Parathyroid adenoma (tissue), 2 donors: ENCODE measurements at regions not wholly inside any gene's neighbourhood (a gene's known extent, or its start where the extent isn't known, plus 50 kb on each side); places are given as distances from the start of the nearest gene placed in this dataset.

ENCODE experiments used
- H2AFZ ChIP-seq: fragments of 300-600 bp; sonication (generic); one replicate; pipeline ENCODE4 v1.7.0; 2017; ENCODE audit warnings: antibody characterized with exemption, mild to moderate bottlenecking
- H3K27ac ChIP-seq: fragments of 300-600 bp; sonication (generic); one replicate; pipeline ENCODE4 v1.7.0; 2017
- H3K27me3 ChIP-seq: fragments of 300-600 bp; sonication (generic); one replicate; pipeline ENCODE4 v1.7.0; 2017; ENCODE audit warnings: low read length; ENCODE audit not compliant: control insufficient read depth, insufficient read depth
- H3K36me3 ChIP-seq: fragments of 300-600 bp; sonication (generic); one replicate; pipeline ENCODE4 v1.7.0; 2017; ENCODE audit warnings: low read length; ENCODE audit not compliant: control insufficient read depth, insufficient read depth
- H3K4me1 ChIP-seq: fragments of 300-600 bp; sonication (generic); one replicate; pipeline ENCODE4 v1.7.0; 2017; ENCODE audit warnings: control low read depth
- H3K4me2 ChIP-seq: fragments of 300-600 bp; sonication (generic); one replicate; pipeline ENCODE4 v1.7.0; 2017; ENCODE audit warnings: low read length
- H3K4me3 ChIP-seq: fragments of 300-600 bp; sonication (generic); one replicate; pipeline ENCODE4 v1.7.0; 2017; ENCODE audit warnings: low read depth, low read length
- H3K79me2 ChIP-seq: fragments of 300-600 bp; sonication (generic); one replicate; pipeline ENCODE4 v1.7.0; 2017; ENCODE audit warnings: control low read depth
- H3K9ac ChIP-seq: fragments of 300-600 bp; sonication (generic); one replicate; pipeline ENCODE4 v1.7.0; 2017; ENCODE audit warnings: mild to moderate bottlenecking
- H3K9me3 ChIP-seq: fragments of 300-600 bp; sonication (generic); one replicate; pipeline ENCODE4 v1.7.0; 2017; ENCODE audit warnings: low read length; ENCODE audit not compliant: control insufficient read depth
- CTCF ChIP-seq: fragments of 300-600 bp; sonication (generic); IDR thresholded peaks from one replicate; pipeline ENCODE4 v1.7.0; 2017; ENCODE audit warnings: antibody characterized with exemption, mild to moderate bottlenecking
- donor health status: primary hyperparathyroidism.

DNA sequence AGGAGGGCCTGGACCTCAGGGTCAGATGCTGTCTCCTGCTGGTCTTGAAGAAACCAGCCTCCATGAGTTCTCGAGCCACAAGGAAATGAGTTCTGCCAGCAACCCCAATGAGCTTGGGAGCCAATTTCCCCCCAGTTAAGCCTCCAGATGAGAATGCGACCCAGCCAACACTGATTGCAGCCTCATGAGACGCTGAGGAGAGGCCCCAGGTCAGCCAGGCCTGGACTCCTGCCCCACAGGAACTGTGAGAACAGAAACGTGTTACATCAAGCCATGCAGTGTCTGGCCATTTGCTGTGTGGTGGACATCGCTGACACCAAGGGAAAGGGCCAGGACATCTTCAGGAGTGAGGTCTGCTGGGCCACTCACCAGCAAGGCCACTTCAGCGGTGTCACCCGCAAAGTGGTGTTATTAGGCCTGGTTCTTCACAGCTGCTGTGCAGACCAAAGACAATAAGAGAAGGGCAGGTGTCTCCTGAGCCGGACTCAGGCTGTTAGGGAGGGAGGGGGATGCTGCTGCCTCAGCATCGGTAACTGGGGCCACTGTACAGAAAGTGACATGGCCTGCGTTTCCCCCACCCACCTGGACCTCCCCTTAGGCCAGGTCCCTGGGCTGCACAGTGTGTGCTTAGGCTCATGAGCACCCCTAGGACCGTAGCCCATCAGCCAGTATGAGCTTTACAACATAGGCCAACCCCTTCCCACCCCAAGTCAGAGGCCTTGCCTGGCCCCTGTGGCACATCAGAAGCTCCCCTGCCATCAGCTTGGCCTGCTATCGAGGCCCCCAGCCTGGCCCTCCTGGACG lies 272.4 kb upstream of the RTL1 start:
- no peak for TF ChIP-seq CTCF
- H3K4me1 ChIP-seq, result no peaks in the 10 kb centered on the region
- H3K36me3 ChIP-seq, result no peaks in the 10 kb centered on the region
- no peaks in the 10 kb centered on the region for H3K79me2 ChIP-seq
- H3K9ac ChIP-seq, result no peak overlapping the region
- no peak overlapping the region for H3K27ac ChIP-seq
- H3K4me3 ChIP-seq, result no peak overlapping the region
- no peaks in the 10 kb centered on the region for H3K27me3 ChIP-seq
- H3K4me2 ChIP-seq, result no peak overlapping the region
- no peak overlapping the region for H2AFZ ChIP-seq
- no peaks in the 10 kb centered on the region for H3K9me3 ChIP-seq

- no peaks in the 10 kb centered on the region for H3K4me1 ChIP-seq
- H3K27ac ChIP-seq, result no peak overlapping the region
- no peaks in the 10 kb centered on the region for H3K9me3 ChIP-seq
- no peak overlapping the region for H2AFZ ChIP-seq
- no peak overlapping the region for H3K4me2 ChIP-seq
- no peaks in the 10 kb centered on the region for H3K79me2 ChIP-seq
- no peaks in the 10 kb centered on the region for H3K36me3 ChIP-seq
- no peak overlapping the region for H3K9ac ChIP-seq
- H3K4me3 ChIP-seq, result no peak overlapping the region
- H3K27me3 ChIP-seq, result no peaks in the 10 kb centered on the region
- TF ChIP-seq CTCF, result no peak
Observed at GRCh38 chr14:101176535-101177205, 273.1 kb upstream of the RTL1 start.

- H3K9me3 ChIP-seq, result no peaks in the 10 kb centered on the region
- H3K36me3 ChIP-seq, result no peaks in the 10 kb centered on the region
- H3K27me3 ChIP-seq, result no peaks in the 10 kb centered on the region
- no peak overlapping the region for H2AFZ ChIP-seq
- no peaks in the 10 kb centered on the region for H3K4me1 ChIP-seq
- H3K27ac ChIP-seq, result no peak overlapping the region
- no peak overlapping the region for H3K4me3 ChIP-seq
- H3K4me2 ChIP-seq, result no peak overlapping the region
- no peaks in the 10 kb centered on the region for H3K79me2 ChIP-seq
- no peak for TF ChIP-seq CTCF
- no peak overlapping the region for H3K9ac ChIP-seq
Observed at GRCh38 chr14:101177301-101177971, 273.9 kb upstream of the RTL1 start.

GRCh38 chr14:101178184-101179072 lies 274.9 kb upstream of the RTL1 start:
- Histone ChIP-seq H3K27me3 (no peaks in the 10 kb centered on the region), H3K4me3 (no peak overlapping the region), H2AFZ (no peak overlapping the region), H3K27ac (no peak overlapping the region), H3K9ac (no peak overlapping the region), H3K4me1 (no peaks in the 10 kb centered on the region), H3K36me3 (no peaks in the 10 kb centered on the region), H3K79me2 (no peaks in the 10 kb centered on the region), H3K9me3 (no peaks in the 10 kb centered on the region), H3K4me2 (no peak overlapping the region)
- no peak for TF ChIP-seq CTCF
